ENCODE measurements at regions not wholly inside any gene's neighbourhood (a gene's known extent, or its start where the extent isn't known, plus 50 kb on each side); places are given as distances from the start of the nearest gene placed in this dataset.
"Not testable (repeated sequence)": the region's sequence is repeated elsewhere in the genome, so short reads cannot be mapped to it uniquely, and the experiment has no call there.

GRCh38 chr14:34085695-34086094 lies 134.8 kb upstream of the EGLN3 start:
- H3K27ac Mint-ChIP-seq = no peak overlapping the region
- ATAC-seq (replicated peaks) = no peak

DNA sequence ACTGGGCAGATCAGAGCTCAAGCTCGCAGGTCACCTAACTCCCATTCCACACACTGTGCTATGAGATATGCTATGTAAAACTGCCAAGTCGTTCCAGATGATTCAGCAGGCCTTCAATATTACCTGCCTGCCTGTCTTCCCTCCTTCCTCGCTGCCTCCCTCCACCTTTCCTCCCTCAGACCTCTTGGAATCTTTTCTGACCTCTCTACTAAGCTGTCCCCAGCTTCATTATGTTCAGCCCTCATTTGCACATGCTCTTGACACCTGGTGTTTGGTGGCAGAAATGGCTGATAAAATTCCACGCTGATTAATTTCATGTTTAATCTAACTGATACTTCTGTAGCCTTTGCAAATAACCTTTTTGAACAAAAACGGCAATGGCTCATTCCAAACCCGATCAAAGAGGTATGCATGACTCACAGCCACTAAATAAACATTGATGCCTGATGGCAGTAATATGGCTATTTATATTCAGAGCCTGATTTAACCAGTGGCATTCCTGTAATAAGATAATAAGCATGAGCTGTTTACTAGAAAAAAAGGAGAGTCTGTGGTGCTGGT lies 130.8 kb upstream of the EGLN3 start:
- Mint-ChIP-seq H3K4me1 (ENCODE audit: low read depth in 2 of 2) (peaks cover 0 to 1% of the 10 kb centered on the region in 2 donors), H3K4me3 (no peak overlapping the region), H3K27ac (peak overlapping the region in 1 of 2 donors; percentile 6)

More at GRCh38 chr14:34085695-34086094, 134.8 kb upstream of the EGLN3 start:
- Mint-ChIP-seq H3K27me3 (peaks cover 0 to 7% of the 10 kb centered on the region in 2 donors), H3K9me3 (peaks cover 0 to 2% of the 10 kb centered on the region in 2 donors), H3K4me3 (no peak overlapping the region), H3K4me1 (ENCODE audit: low read depth in 2 of 2) (peaks cover 0 to 1% of the 10 kb centered on the region in 2 donors), H3K36me3 (ENCODE audit: insufficient read depth) (no peaks in the 10 kb centered on the region)
- no peak for DNase-seq

GRCh38 chr14:34081101-34081575 lies 130.3 kb upstream of the EGLN3 start:
- Mint-ChIP-seq H3K4me1 (ENCODE audit: low read depth in 2 of 2) (peaks cover 0 to 1% of the 10 kb centered on the region in 2 donors), H3K9me3 (peaks cover 0 to 2% of the 10 kb centered on the region in 2 donors), H3K36me3 (ENCODE audit: insufficient read depth) (no peaks in the 10 kb centered on the region), H3K27me3 (peaks cover 0 to 10% of the 10 kb centered on the region in 2 donors), H3K4me3 (no peak overlapping the region), H3K27ac (peak overlapping the region in 1 of 2 donors; percentile 6)
- ATAC-seq (replicated peaks) = no peak
- no peak for DNase-seq

More for the DNA sequence above, 130.8 kb upstream of the EGLN3 start:
- no peaks in the 10 kb centered on the region for H3K36me3 Mint-ChIP-seq (ENCODE audit: insufficient read depth)
- DNase-seq (no peak), ATAC-seq (replicated peaks) (no peak)
- peaks cover 0 to 2% of the 10 kb centered on the region in 2 donors for H3K9me3 Mint-ChIP-seq
- H3K27me3 Mint-ChIP-seq = peaks cover 0 to 10% of the 10 kb centered on the region in 2 donors

- H3K36me3 Mint-ChIP-seq (ENCODE audit: insufficient read depth); H3K4me3 Mint-ChIP-seq; DNase-seq; H3K27me3 Mint-ChIP-seq; ATAC-seq (replicated peaks); H3K9me3 Mint-ChIP-seq; H3K27ac Mint-ChIP-seq; H3K4me1 Mint-ChIP-seq (ENCODE audit: low read depth in 2 of 2): not testable (repeated sequence)
These were observed 128.8 kb upstream of the EGLN3 start for GRCh38 chr14:34079643-34080042.

DNA sequence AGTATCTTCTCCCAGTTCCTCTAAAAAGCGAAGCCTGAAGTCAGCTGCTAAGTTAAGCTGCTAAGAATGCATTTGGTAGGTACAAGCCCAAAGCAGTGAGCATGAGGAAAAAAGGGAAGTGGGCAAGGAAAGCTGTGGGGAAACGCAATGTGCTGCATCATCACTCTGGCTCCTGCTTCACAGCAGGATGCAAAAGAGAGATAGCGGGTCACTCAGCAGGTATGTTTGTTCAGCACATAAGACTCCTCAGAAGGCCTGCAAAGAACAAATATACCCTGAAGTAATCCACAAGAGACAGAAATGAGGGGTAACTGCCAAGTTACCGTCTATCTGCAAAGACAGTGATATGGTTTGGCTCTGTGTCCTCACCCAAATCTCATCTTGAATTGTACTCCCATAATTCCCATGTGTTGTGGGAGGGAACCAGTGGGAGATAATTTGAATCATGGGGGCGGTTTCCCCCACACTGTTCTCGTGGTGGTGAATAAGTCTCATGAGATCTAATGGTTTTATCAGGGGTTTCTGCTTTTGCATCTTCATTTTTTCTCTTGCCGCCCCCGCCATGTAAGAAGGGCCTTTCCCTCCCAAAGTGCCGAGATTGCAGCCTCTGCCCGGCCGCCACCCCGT lies 127.4 kb upstream of the EGLN3 start:
- Mint-ChIP-seq H3K27ac (no peak overlapping the region), H3K4me1 (ENCODE audit: low read depth in 2 of 2) (peaks cover 0 to 1% of the 10 kb centered on the region in 2 donors), H3K9me3 (peaks cover 0 to 2% of the 10 kb centered on the region in 2 donors), H3K36me3 (ENCODE audit: insufficient read depth) (no peaks in the 10 kb centered on the region), H3K4me3 (no peak overlapping the region), H3K27me3 (peaks cover 0 to 10% of the 10 kb centered on the region in 2 donors)
- DNase-seq (no peak), ATAC-seq (replicated peaks) (no peak)

DNA sequence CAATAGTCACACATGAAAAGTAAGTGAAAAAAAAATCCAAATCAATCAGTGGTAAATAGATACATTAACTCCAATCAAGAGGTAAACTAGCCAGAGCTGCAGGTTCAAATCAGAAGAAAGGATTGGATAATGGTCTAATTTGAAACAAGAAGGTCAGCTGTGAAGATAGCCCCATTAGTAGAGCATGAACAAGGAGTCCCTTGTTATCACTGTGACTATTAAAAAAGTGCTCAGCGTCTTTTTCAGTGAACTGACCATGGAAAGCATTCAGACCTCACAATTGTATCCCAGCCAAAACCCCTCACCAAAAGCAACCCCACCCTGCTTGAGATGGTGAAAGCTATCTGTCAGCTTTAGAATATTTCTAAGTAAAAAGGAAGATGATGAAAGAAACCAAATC lies 125.0 kb upstream of the EGLN3 start:
- Mint-ChIP-seq H3K36me3 (ENCODE audit: insufficient read depth) (no peaks in the 10 kb centered on the region), H3K27ac (no peak overlapping the region), H3K4me3 (no peak overlapping the region), H3K27me3 (peaks cover 0 to 4% of the 10 kb centered on the region in 2 donors), H3K4me1 (ENCODE audit: low read depth in 2 of 2) (no peaks in the 10 kb centered on the region), H3K9me3 (peaks cover 0 to 16% of the 10 kb centered on the region in 2 donors)
- DNase-seq (no peak), ATAC-seq (replicated peaks) (no peak)

GRCh38 chr14:34075042-34075744 lies 124.3 kb upstream of the EGLN3 start:
- DNase-seq (no peak), ATAC-seq (replicated peaks) (no peak)
- Mint-ChIP-seq H3K9me3 (peaks cover 0 to 16% of the 10 kb centered on the region in 2 donors), H3K4me1 (ENCODE audit: low read depth in 2 of 2) (no peaks in the 10 kb centered on the region), H3K4me3 (no peak overlapping the region), H3K36me3 (ENCODE audit: insufficient read depth) (no peaks in the 10 kb centered on the region), H3K27me3 (no peaks in the 10 kb centered on the region), H3K27ac (no peak overlapping the region)

DNA sequence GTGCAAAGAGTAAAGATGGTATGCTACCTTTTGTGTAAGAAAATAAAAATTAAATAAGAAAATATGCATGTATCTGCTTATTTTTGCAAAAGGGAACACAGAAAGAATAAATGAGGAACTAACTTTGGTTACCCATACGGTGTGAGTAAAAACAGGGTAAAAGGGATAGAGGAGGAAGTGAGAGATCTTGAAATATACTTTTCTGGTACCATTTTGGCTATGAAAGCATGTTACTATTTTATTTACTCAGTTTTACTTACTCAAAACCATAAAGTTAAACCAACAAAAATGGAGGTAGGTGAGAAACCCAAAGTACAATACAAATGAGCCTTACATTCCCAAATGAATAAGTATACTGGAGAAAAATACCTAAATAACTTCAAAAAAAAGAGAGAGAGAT lies 122.0 kb upstream of the EGLN3 start:
- H3K27ac Mint-ChIP-seq = peak overlapping the region in 1 of 2 donors; percentile 29
- no peaks in the 10 kb centered on the region for H3K27me3 Mint-ChIP-seq
- no peaks in the 10 kb centered on the region for H3K36me3 Mint-ChIP-seq (ENCODE audit: insufficient read depth)
- peaks cover 0 to 16% of the 10 kb centered on the region in 2 donors for H3K9me3 Mint-ChIP-seq
- ATAC-seq (replicated peaks) (no peak), DNase-seq (no peak)
- no peak overlapping the region for H3K4me3 Mint-ChIP-seq
- H3K4me1 Mint-ChIP-seq (ENCODE audit: low read depth in 2 of 2) = no peaks in the 10 kb centered on the region

GRCh38 chr14:34072401-34072800 lies 121.5 kb upstream of the EGLN3 start:
- Mint-ChIP-seq H3K9me3 (peaks cover 0 to 16% of the 10 kb centered on the region in 2 donors), H3K4me3 (no peak overlapping the region), H3K4me1 (ENCODE audit: low read depth in 2 of 2) (no peaks in the 10 kb centered on the region), H3K27me3 (no peaks in the 10 kb centered on the region), H3K36me3 (ENCODE audit: insufficient read depth) (no peaks in the 10 kb centered on the region), H3K27ac (peak overlapping the region in 1 of 2 donors; percentile 29)
- DNase-seq = no peak
- ATAC-seq (replicated peaks) = no peak

DNA sequence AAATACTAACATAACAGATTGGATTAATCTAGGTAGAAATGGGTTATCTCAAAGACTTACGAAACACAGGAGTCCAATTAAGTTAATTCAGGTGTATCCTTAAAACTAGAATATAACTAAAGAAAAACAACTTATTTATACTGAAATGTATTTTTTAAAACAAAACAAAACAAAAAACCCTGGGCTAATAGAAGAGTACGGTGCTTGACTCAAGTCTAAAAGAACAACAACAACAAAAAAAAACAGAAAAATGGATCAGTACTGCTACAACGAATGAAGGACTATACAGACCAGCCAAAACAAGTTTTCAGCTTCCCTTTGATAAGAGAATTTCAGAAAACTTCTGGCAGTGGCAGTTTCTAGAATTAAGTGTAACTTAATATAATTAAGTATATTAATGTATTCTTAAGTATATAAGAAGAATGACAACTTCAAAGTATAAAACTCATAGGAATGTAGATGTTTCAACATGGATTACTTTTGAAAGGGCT lies 120.1 kb upstream of the EGLN3 start:
- H3K4me1 Mint-ChIP-seq (ENCODE audit: low read depth in 2 of 2) = no peaks in the 10 kb centered on the region
- no peak for ATAC-seq (replicated peaks)

DNA sequence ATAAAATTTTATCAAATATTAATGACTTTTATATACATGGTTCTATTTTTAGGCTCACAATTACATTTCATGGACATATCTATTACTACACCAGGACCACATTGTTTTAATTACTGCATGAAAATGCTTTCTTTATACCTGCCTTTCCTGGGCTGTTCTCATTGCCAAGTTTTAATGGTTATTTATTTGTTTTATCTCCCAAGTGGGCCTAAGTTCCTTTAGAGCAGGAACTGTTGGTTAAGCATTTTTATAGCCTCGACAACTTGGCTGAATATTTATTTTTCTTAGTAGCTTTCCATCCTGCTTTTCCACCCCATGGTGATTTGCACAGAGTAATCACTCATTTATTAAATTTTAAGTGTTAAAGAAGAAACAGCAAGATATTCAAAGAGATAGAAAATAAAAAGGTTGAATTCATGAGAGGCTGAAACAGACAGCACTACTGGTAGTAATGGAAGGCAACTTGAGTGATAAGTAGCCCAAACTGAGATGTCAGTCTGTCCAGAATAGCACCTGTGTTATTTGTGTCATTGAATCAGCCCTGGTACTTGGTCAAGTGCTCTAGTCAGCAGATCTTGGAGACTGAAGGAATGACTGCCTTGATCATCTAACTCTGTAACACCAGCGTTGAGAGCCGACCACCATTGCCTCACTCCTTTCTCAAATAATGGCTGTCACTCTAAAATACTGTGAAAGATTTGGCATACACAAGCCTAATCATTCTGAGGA lies 119.1 kb upstream of the EGLN3 start:
- Mint-ChIP-seq H3K4me3 (no peak overlapping the region), H3K4me1 (ENCODE audit: low read depth in 2 of 2) (no peaks in the 10 kb centered on the region), H3K36me3 (ENCODE audit: insufficient read depth) (no peaks in the 10 kb centered on the region), H3K9me3 (peaks cover 0 to 16% of the 10 kb centered on the region in 2 donors), H3K27me3 (no peaks in the 10 kb centered on the region), H3K27ac (no peak overlapping the region)
- DNase-seq (no peak), ATAC-seq (replicated peaks) (no peak)

More for the DNA sequence above, 120.1 kb upstream of the EGLN3 start:
- Mint-ChIP-seq H3K27ac (no peak overlapping the region), H3K36me3 (ENCODE audit: insufficient read depth) (no peaks in the 10 kb centered on the region), H3K4me3 (no peak overlapping the region), H3K27me3 (no peaks in the 10 kb centered on the region), H3K9me3 (peaks cover 0 to 16% of the 10 kb centered on the region in 2 donors)
- DNase-seq = no peak

- Mint-ChIP-seq H3K9me3 (peaks cover 0 to 10% of the 10 kb centered on the region in 2 donors), H3K4me1 (ENCODE audit: low read depth in 2 of 2) (no peaks in the 10 kb centered on the region), H3K27ac (no peak overlapping the region), H3K36me3 (ENCODE audit: insufficient read depth) (no peaks in the 10 kb centered on the region), H3K27me3 (no peaks in the 10 kb centered on the region), H3K4me3 (no peak overlapping the region)
- DNase-seq (no peak), ATAC-seq (replicated peaks) (no peak)
These were observed 116.7 kb upstream of the EGLN3 start for GRCh38 chr14:34067587-34067986.

Measured in effector memory CD8-positive, alpha-beta T cell (primary cell).